Loucy (cell line): ENCODE measurements at regions not wholly inside any gene's neighbourhood (a gene's known extent, or its start where the extent isn't known, plus 50 kb on each side); places are given as distances from the start of the nearest gene placed in this dataset.

Source experiments
- H2AFZ ChIP-seq: fragments of 200-600 bp; sonication (generic); 2 replicates; pipeline ENCODE4 v1.6.0; 2016; ENCODE audit warnings: antibody characterized with exemption, mild to moderate bottlenecking, low read length, moderate library complexity
- H3F3A ChIP-seq: fragments of 200-600 bp; 2 replicates; pipeline ENCODE4 v1.6.0; 2016; ENCODE audit warnings: antibody characterized with exemption, low read depth, mild to moderate bottlenecking
- H3K27me3 ChIP-seq: fragments of 200-600 bp; sonication (generic); 2 replicates; pipeline ENCODE4 v1.6.1; 2014; ENCODE audit warnings: low read length, mild to moderate bottlenecking; ENCODE audit not compliant: insufficient read depth, poor library complexity, severe bottlenecking
- H3K36me3 ChIP-seq: fragments of 200-600 bp; sonication (generic); 2 replicates; pipeline ENCODE4 v1.6.1; 2016; ENCODE audit warnings: low read length; ENCODE audit not compliant: insufficient read depth
- H3K4me1 ChIP-seq: fragments of 200-600 bp; sonication (generic); 2 replicates; pipeline ENCODE4 v1.5.1; 2014; ENCODE audit warnings: low read length, mild to moderate bottlenecking; ENCODE audit not compliant: insufficient read depth, poor library complexity, severe bottlenecking
- H3K4me2 ChIP-seq: fragments of 200-600 bp; sonication (generic); 2 replicates; pipeline ENCODE4 v1.6.0; 2014; ENCODE audit warnings: antibody characterized with exemption, low read length, low read depth, mild to moderate bottlenecking; ENCODE audit not compliant: poor library complexity, severe bottlenecking
- H3K4me3 ChIP-seq: fragments of 200-600 bp; sonication (generic); 2 replicates; pipeline ENCODE4 v1.5.1; 2014; ENCODE audit warnings: low read length, mild to moderate bottlenecking, mixed read lengths; ENCODE audit not compliant: poor library complexity, severe bottlenecking
- H3K79me2 ChIP-seq: fragments of 200-600 bp; sonication (generic); 2 replicates; pipeline ENCODE4 v1.6.1; 2014; ENCODE audit warnings: low read length; ENCODE audit not compliant: insufficient read depth
- H3K9ac ChIP-seq: fragments of 200-600 bp; sonication (generic); 2 replicates; pipeline ENCODE4 v1.6.0; 2014; ENCODE audit warnings: mild to moderate bottlenecking, low read depth, low read length, moderate library complexity; ENCODE audit not compliant: poor library complexity, severe bottlenecking
- H3K9me2 ChIP-seq: fragments of 200-600 bp; sonication (generic); replicated peaks from 2 replicates; pipeline ENCODE4 v1.6.1; 2016; ENCODE audit warnings: low read depth, low read length, mixed read lengths
- H3K9me3 ChIP-seq: fragments of 200-600 bp; sonication (generic); 2 replicates; pipeline ENCODE4 v1.6.1; 2014; ENCODE audit warnings: mild to moderate bottlenecking, antibody characterized with exemption, low read length, low read depth; ENCODE audit not compliant: insufficient read depth
- H4K20me1 ChIP-seq: fragments of 200-600 bp; sonication (generic); 2 replicates; pipeline ENCODE4 v1.6.0; 2014; ENCODE audit warnings: antibody characterized with exemption, low read length, mild to moderate bottlenecking; ENCODE audit not compliant: insufficient read depth, poor library complexity, severe bottlenecking
- EZH2phosphoT487 ChIP-seq: fragments of 200-600 bp; IDR thresholded peaks from 2 replicates; pipeline ENCODE4 v1.6.1; 2018; ENCODE audit warnings: antibody characterized with exemption, mild to moderate bottlenecking, moderate library complexity, borderline replicate concordance
- TF ChIP-seq, protein P1 (sequence below): fragments of 200-600 bp; sonication (generic); conservative IDR thresholded peaks from 2 replicates; pipeline ENCODE4 v1.5.1; 2014; ENCODE audit warnings: mild to moderate bottlenecking, antibody characterized with exemption, low read length

DNA sequence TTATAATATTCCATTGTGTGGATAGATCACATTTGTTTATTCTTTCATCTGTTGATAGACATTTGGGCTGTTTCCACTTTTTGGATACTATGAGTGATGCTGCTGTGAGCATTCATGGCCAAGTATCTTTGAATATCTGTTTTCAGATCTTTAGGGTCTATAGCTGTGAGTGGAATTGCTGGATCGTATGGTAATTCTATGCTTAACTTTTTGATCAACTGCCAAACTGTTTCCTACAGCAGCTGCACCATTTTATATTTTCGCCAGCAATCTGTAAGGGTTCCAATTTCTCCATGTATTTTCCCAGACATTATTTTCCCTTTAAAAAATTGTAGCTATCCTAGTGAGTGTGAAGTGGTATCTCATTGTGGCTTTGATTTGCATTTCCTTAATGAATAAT, 238.1 kb downstream of the AACS start:
- Histone ChIP-seq H3K4me2 (no peak overlapping the region), H2AFZ (no peak overlapping the region), H3K36me3 (no peaks in the 10 kb centered on the region), H3K4me1 (no peaks in the 10 kb centered on the region), H3K9me3 (no peaks in the 10 kb centered on the region), H3K79me2 (no peaks in the 10 kb centered on the region), H3K4me3 (no peak overlapping the region), H3K27me3 (no peaks in the 10 kb centered on the region), H3K9me2 (no peaks in the 10 kb centered on the region), H4K20me1 (no peaks in the 10 kb centered on the region), H3K9ac (no peak overlapping the region), H3F3A (no peaks in the 10 kb centered on the region)
- no peak for TF ChIP-seq EZH2phosphoT487
- TF ChIP-seq, protein P1, sequence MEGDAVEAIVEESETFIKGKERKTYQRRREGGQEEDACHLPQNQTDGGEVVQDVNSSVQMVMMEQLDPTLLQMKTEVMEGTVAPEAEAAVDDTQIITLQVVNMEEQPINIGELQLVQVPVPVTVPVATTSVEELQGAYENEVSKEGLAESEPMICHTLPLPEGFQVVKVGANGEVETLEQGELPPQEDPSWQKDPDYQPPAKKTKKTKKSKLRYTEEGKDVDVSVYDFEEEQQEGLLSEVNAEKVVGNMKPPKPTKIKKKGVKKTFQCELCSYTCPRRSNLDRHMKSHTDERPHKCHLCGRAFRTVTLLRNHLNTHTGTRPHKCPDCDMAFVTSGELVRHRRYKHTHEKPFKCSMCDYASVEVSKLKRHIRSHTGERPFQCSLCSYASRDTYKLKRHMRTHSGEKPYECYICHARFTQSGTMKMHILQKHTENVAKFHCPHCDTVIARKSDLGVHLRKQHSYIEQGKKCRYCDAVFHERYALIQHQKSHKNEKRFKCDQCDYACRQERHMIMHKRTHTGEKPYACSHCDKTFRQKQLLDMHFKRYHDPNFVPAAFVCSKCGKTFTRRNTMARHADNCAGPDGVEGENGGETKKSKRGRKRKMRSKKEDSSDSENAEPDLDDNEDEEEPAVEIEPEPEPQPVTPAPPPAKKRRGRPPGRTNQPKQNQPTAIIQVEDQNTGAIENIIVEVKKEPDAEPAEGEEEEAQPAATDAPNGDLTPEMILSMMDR = no peak

DNA sequence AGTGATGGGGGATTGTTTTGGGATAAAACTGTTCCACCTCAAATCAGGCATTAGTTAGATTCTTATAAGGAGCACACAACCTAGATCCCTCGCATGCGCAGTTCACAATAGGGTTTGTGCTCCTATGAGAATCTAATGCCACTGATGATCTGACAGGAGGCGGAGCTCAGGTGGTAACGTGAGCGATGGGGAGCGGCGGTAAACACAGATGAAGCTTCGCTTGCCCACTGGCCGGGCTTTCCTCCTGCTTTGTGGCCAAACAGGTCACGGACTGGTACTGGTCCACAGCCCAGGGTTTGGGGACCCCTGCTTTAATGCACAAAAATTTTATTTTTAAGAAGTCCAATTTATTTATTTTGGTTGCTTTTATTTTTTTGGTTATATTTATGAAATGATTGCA, 238.8 kb downstream of the AACS start:
- no peak for TF ChIP-seq EZH2phosphoT487
- TF ChIP-seq, protein P1 = no peak
- Histone ChIP-seq H3K27me3 (no peaks in the 10 kb centered on the region), H3K4me1 (no peaks in the 10 kb centered on the region), H3K4me2 (no peak overlapping the region), H3K79me2 (no peaks in the 10 kb centered on the region), H3F3A (no peaks in the 10 kb centered on the region), H3K9me2 (no peaks in the 10 kb centered on the region), H3K9ac (no peak overlapping the region), H3K4me3 (no peak overlapping the region), H4K20me1 (no peaks in the 10 kb centered on the region), H3K9me3 (no peaks in the 10 kb centered on the region), H2AFZ (no peak overlapping the region), H3K36me3 (no peaks in the 10 kb centered on the region)

DNA sequence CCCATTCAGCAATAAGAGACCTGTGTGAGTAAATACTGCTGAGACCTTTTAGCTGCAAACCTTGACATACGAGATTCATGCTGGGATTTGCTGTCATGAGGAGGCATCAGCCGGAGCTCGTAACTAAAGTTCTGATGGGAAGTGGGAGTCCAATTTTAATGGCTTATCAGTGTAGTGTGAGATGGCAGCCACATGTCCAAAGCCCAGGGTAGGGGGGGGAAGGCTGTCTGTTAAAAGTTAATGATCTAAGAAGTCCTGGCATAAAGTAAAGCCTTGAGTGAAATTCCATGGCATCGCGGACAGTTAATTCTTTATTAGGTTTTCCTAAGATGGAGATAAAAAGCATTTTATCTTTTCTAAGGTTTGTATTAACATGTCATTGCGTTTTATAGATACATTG, 240.0 kb downstream of the AACS start:
- H3K4me1 ChIP-seq = no peaks in the 10 kb centered on the region
- no peaks in the 10 kb centered on the region for H4K20me1 ChIP-seq
- no peaks in the 10 kb centered on the region for H3K36me3 ChIP-seq
- no peaks in the 10 kb centered on the region for H3K9me2 ChIP-seq
- H3F3A ChIP-seq = no peaks in the 10 kb centered on the region
- H3K4me2 ChIP-seq = no peak overlapping the region
- no peaks in the 10 kb centered on the region for H3K9me3 ChIP-seq
- H3K4me3 ChIP-seq = no peak overlapping the region
- no peak overlapping the region for H2AFZ ChIP-seq
- TF ChIP-seq, protein P1 = no peak
- TF ChIP-seq EZH2phosphoT487 = no peak
- H3K27me3 ChIP-seq = no peaks in the 10 kb centered on the region
- H3K79me2 ChIP-seq = no peaks in the 10 kb centered on the region
- no peak overlapping the region for H3K9ac ChIP-seq
